GM18873 (cell line): ENCODE measurements at regions not wholly inside any gene's neighbourhood (a gene's known extent, or its start where the extent isn't known, plus 50 kb on each side); places are given as distances from the start of the nearest gene placed in this dataset.
A peak's percentile ranks its signal among the peaks of the same experiment; 100 is the strongest.

Experiments used
- ATAC-seq: cut with Tn5 transposase; IDR thresholded peaks from one replicate; pipeline ENCODE4 v1.9.1; 2021; ENCODE audit warnings: mild to moderate bottlenecking, moderate library complexity, moderate number of reproducible peaks; ENCODE audit not compliant: unreplicated experiment, low FRiP score

- no peak for ATAC-seq
These were observed 169.1 kb downstream of the GUCY2F start for GRCh38 chrX:109312757-109313156.

- no peak for ATAC-seq
These were observed 171.9 kb downstream of the GUCY2F start for GRCh38 chrX:109310031-109310430.

- ATAC-seq = no peak
These were observed 180.7 kb downstream of the GUCY2F start for GRCh38 chrX:109301177-109301576.

GRCh38 chrX:109300415-109300814 is 181.5 kb downstream of the GUCY2F start:
- no peak for ATAC-seq

GRCh38 chrX:109299091-109299490 is 182.8 kb downstream of the GUCY2F start:
- no peak for ATAC-seq

DNA sequence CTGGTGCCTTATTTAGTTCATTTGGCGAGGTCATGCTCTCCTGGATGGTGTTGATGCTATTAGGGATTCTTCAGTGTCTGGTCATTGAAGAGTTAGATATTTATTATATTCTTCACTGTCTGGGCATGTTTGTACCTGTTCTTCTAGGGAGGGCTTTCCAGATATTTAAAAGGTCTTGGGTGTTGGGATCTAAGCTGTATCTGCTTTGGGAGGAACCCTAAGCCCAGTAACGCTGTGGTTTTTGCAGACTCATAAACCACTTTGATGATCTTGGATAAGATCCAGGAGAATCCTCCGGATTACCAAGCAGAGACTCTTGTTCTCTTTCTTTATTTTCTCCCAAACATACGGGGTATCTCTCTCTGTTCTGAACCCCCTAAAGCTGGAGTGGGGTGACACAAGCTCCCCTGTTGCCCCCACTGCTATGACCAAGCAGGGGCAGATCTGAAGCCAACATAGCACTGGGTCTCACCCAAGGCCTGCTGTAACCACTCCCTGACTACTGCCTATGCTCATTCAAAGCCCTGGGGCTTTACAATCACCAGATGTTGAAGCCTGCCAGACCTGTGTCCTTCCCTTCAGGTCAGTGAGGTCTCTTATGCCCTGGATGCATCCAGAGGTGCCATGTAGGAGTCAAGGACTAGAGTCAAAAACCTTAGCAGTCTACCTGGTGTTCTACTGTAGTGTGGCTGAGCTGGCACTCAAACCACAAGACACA is 187.6 kb downstream of the GUCY2F start:
- ATAC-seq = no peak

- ATAC-seq = peak; percentile 49
These were observed 198.0 kb downstream of the GUCY2F start for GRCh38 chrX:109283870-109284269.

DNA sequence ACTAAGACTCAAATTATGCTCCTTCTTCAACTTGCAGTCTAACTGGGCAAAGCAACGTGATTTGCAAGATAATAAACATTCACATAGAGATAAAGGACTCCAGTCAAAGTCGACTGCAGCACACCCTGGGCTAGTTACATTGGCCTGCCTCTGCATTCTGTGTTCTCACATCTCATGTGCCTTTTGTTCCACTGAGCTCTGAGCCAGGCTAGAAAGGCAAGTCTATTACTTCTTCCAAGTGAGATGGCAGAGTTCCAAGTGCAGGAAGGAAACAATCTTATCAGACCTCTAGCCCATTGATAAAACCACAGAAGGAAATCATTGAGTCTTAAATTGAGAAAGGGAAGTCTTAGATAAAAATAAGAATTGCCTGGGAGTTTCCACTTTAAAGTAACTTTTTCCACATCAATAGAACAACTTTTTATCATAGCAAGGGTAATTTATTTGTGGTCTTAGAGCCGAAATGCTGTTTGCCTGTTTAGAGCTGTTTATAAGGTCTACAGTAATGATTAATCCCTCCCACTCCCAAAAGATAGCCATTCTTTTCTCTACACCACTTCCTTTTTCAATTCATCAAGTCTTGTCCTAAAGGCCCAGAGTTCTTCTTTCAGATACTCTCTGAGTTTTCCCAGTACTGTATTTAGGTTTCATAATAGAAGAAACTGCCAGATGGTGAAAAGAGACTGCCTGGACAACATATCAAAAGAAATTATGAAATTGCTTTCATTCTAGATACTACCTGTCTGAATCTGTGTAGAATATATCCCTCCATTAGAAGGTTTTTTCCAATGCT is 200.2 kb downstream of the GUCY2F start:
- ATAC-seq = no peak

DNA sequence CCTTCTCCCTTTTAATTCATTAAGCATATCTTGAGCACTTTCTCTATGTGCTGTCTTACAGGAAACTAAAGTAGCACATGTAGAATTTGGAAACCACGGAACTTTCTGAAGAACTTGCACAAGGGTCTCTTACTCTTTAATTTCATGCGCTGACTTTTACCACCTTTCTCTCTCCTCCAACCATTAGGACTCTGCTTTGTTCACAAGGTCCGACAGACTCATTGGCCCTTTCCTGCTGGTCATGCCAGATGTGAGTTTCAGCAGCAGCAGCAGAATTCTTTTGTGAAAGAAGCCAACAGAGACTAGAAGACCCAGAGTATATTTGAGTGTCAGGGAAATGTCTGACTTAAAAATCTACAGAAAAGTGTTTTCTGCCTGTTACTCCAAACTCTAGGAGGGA is 207.1 kb downstream of the GUCY2F start:
- ATAC-seq = no peak

DNA sequence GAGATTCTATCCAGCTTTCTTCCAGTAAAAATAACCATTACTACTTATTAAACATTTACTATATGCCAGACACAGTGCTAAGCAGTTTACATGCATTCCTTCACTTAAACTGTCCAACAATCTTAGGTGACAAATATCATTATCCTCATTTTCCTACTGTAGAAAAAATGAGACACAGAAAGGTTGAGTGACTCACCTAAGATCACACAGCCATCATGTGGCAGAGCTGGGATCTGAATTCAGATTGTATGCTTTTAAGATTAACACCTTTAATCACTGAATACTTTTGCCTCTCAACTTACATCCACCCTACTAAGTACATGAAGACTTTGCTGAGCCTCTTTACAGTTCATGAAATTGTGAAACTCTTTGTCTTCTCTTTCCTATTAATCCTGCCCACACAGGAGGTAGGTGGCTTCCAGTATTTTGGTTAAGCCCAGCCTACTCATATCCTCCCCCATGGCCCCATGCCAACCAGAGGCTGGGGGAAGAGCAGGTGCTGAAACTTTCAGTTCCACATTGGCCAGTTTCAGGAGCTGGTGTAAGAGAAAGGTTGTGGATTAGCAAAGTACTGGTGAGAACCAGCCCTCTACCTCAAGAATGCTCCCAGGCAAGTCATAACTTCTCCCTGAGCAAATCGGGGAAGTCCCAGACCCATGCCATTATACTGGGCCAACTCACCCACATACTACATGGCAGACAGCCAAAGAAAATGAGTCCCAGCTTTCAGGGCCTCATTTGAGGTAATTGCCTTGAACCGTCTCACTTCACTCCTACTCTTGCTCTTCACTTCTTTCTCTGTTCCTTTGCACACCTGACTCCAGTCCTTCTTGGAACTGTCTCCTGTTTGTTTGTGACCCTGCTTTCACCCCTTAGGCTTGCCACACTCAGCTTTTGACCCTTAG is 211.1 kb downstream of the GUCY2F start:
- ATAC-seq = peak; percentile 98

GRCh38 chrX:109268340-109268739 is 213.5 kb downstream of the GUCY2F start:
- ATAC-seq = no peak

DNA sequence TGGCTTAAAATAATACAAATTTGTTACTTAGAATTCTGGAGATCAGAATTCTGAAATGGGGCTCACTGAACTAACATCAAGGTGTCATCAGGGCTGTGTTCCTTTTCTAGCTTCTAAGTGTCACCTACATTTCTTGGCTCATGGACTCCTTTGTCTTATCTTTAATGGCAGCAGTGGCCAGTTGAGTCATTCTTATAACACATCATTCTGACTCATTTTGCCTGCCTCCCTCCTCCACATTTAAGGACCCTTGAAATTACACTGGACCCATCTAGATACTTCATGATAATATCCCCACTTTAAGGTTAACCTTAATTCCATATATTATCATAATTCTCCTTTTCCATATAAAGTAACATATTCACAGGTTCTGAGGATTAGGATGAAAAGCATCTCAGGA is 215.9 kb downstream of the GUCY2F start:
- ATAC-seq = no peak

- peak; percentile 79 for ATAC-seq
These were observed 217.0 kb downstream of the GUCY2F start for GRCh38 chrX:109264878-109265277.

DNA sequence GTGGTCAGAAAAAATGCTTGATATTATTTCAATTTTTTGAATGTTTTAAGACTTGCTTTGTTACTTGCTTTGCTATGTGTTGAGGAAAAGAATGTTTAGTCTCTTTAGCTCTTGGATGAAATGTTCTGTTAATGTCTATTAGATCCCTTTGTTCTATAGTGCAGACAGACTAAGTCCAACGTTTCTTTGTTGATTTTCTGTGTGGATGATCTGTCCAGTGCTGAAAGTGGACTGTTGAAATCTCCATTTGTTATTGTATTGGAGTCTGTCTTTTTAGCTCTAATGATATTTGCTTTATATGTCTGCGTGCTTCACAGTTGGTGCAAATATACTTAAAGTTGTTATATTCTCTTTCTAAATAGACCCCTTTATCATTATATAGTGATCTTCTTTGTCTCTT is 220.6 kb downstream of the GUCY2F start:
- ATAC-seq = no peak

DNA sequence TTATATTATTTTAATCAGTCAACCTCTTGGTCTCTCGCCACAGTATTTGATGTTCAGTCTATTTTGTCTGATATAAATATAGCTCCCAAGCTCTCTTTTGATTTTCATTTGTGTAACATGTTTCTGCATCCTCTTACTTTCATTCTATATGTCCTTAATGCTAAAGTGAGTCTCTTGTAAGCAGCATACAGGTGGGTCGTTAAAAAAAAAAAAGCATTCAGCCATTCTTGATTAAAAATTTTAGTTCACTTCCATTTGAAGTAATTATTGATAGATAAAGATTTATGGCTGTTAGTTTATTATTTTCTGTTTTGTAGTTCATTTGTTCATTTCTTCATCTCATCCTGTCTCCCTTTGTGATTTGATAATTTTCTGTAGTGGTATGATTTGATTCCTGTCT is 229.1 kb downstream of the GUCY2F start:
- ATAC-seq = no peak

- ATAC-seq = no peak
These were observed 263.1 kb downstream of the GUCY2F start for GRCh38 chrX:109218761-109219160.

DNA sequence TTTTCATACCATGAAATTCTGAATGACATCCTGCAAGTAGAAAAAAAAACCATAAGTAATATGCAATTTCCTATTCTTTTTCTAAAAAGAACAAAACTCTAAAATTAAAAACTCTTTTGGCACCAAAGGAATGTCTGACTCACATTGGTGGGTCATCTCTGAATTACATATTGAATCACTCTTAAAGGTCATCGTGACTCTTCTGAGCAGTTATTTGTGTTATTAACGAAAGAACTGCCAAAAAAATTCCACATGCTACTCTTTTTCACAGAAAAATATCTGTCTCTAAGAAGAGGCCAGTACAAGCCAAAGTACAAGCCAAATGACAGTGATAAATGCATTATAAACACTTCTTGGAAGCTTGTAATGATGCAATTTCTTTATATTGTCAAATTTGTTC is 282.2 kb downstream of the GUCY2F start:
- ATAC-seq = no peak

GRCh38 chrX:109190542-109190941 is 291.3 kb downstream of the GUCY2F start:
- ATAC-seq = peak; percentile 48

GRCh38 chrX:109187473-109188168 is 294.3 kb downstream of the GUCY2F start:
- peak; percentile 88 for ATAC-seq

DNA sequence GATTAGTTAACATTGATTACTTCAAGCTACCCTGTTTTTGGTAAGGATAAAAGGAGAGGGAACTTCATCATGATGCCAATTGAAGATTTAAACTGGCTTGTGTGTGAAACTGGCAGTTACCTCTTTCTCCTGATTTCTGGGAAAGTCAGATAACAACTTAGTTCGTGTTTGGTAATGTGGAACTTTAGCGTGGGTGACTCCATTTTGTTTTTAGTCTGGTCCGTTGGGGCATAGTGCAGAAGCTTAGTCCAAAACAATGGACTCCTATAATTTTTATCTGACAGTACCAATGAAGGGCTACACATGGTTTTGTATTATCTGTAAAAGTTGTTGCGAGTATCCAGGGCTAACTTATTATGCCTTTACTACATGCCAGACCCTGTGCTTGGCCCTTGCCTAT is 294.9 kb downstream of the GUCY2F start:
- ATAC-seq = no peak
